SK-N-SH treated with all-trans-retinoic acid at 6 μM for 48 hours (cell line): ENCODE measurements at regions not wholly inside any gene's neighbourhood (a gene's known extent, or its start where the extent isn't known, plus 50 kb on each side); places are given as distances from the start of the nearest gene placed in this dataset.

Experiments
- ATAC-seq: fragments of 200-7000 bp; cut with Tn5 transposase; 3 replicates; pipeline ENCODE4 v1.9.1; 2020; ENCODE audit warnings: mild to moderate bottlenecking, moderate library complexity
- ARNTL ChIP-seq: fragments of 450-650 bp; formaldehyde crosslinking; IDR thresholded peaks from 2 replicates; pipeline ENCODE4 v1.5.0; 2020; ENCODE audit warnings: low read depth, mild to moderate bottlenecking, moderate library complexity, borderline replicate concordance
- BACH2 ChIP-seq: fragments of 250-450 bp; sonication (Bioruptor Pico); IDR thresholded peaks from 2 replicates; pipeline ENCODE4 v1.9.0; 2021; ENCODE audit warnings: mild to moderate bottlenecking, borderline replicate concordance
- CREB5 ChIP-seq: fragments of 250-450 bp; sonication (Bioruptor Pico); IDR thresholded peaks from 2 replicates; pipeline ENCODE4 v1.5.1; 2020; ENCODE audit warnings: low read depth, mild to moderate bottlenecking, moderate library complexity
- CSDC2 ChIP-seq: fragments of 250-450 bp; sonication (Bioruptor Pico); IDR thresholded peaks from 2 replicates; pipeline ENCODE4 v1.5.0; 2020; ENCODE audit warnings: mild to moderate bottlenecking, moderate library complexity
- CSRNP3 ChIP-seq: fragments of 250-450 bp; sonication (Bioruptor Pico); IDR thresholded peaks from 2 replicates; pipeline ENCODE4 v1.5.1; 2021; ENCODE audit warnings: mild to moderate bottlenecking, moderate library complexity
- ESRRG ChIP-seq: fragments of 250-450 bp; sonication (Bioruptor Pico); IDR thresholded peaks from 2 replicates; pipeline ENCODE4 v1.6.1; 2021; ENCODE audit warnings: mild to moderate bottlenecking
- GLIS3 ChIP-seq: fragments of 250-450 bp; sonication (Bioruptor Pico); IDR thresholded peaks from 2 replicates; pipeline ENCODE4 v1.5.0; 2020; ENCODE audit warnings: mild to moderate bottlenecking, moderate library complexity
- ISL1 ChIP-seq: fragments of 250-450 bp; sonication (Bioruptor Pico); IDR thresholded peaks from 2 replicates; pipeline ENCODE4 v2.1.2; 2022; ENCODE audit warnings: mild to moderate bottlenecking, moderate library complexity
- OSR1 ChIP-seq: fragments of 250-450 bp; sonication (Bioruptor Pico); IDR thresholded peaks from 2 replicates; pipeline ENCODE4 v1.8.0; 2022; ENCODE audit warnings: moderate library complexity, mild to moderate bottlenecking, inconsistent platforms
- POU6F1 ChIP-seq: fragments of 250-450 bp; sonication (Bioruptor Pico); IDR thresholded peaks from 2 replicates; pipeline ENCODE4 v1.8.0; 2021; ENCODE audit warnings: low read depth, mild to moderate bottlenecking, moderate library complexity, borderline replicate concordance
- PPARA ChIP-seq: fragments of 250-450 bp; sonication (Bioruptor Pico); IDR thresholded peaks from 2 replicates; pipeline ENCODE4 v1.5.0; 2020; ENCODE audit warnings: mild to moderate bottlenecking, borderline replicate concordance
- RARB ChIP-seq: fragments of 250-450 bp; sonication (Bioruptor Pico); IDR thresholded peaks from 2 replicates; pipeline ENCODE4 v1.8.0; 2021; ENCODE audit warnings: mild to moderate bottlenecking, moderate library complexity
- SNAI2 ChIP-seq: fragments of 250-450 bp; sonication (Bioruptor Pico); IDR thresholded peaks from 2 replicates; pipeline ENCODE4 v1.5.0; 2020; ENCODE audit warnings: mild to moderate bottlenecking, moderate library complexity
- TCF4 ChIP-seq: fragments of 250-450 bp; sonication (Bioruptor Pico); IDR thresholded peaks from 2 replicates; pipeline ENCODE4 v1.8.0; 2021; ENCODE audit warnings: mild to moderate bottlenecking, moderate library complexity, borderline replicate concordance
- TOX ChIP-seq: fragments of 250-450 bp; sonication (Bioruptor Pico); IDR thresholded peaks from 2 replicates; pipeline ENCODE4 v1.8.0; 2021; ENCODE audit warnings: mild to moderate bottlenecking, moderate library complexity, borderline replicate concordance
- ZC3H10 ChIP-seq: fragments of 250-450 bp; sonication (Bioruptor Pico); IDR thresholded peaks from 2 replicates; pipeline ENCODE4 v1.5.1; 2021; ENCODE audit warnings: mild to moderate bottlenecking, moderate library complexity
- ZFP3 ChIP-seq: fragments of 250-450 bp; sonication (Bioruptor Pico); IDR thresholded peaks from 2 replicates; pipeline ENCODE4 v1.5.0; 2020; ENCODE audit warnings: mild to moderate bottlenecking, moderate library complexity
- ZFP30 ChIP-seq: fragments of 450-650 bp; formaldehyde crosslinking; IDR thresholded peaks from 2 replicates; pipeline ENCODE4 v1.5.0; 2022; ENCODE audit warnings: mild to moderate bottlenecking, moderate library complexity
- ZNF565 ChIP-seq: fragments of 450-650 bp; formaldehyde crosslinking; conservative IDR thresholded peaks from 2 replicates; pipeline ENCODE4 v1.5.0; 2020; ENCODE audit warnings: low read depth, mild to moderate bottlenecking, moderate library complexity
- ZNF70 ChIP-seq: fragments of 450-650 bp; formaldehyde crosslinking; IDR thresholded peaks from 2 replicates; pipeline ENCODE4 v1.5.0; 2020; ENCODE audit warnings: mild to moderate bottlenecking, moderate library complexity

GRCh38 chr2:238994432-238994831, 146.5 kb downstream of the TWIST2 start:
- no peak for ATAC-seq
- TF ChIP-seq CREB5 (CRISPR knock-in tag), result no peak
- no peak for TF ChIP-seq ARNTL (CRISPR knock-in tag)

GRCh38 chr2:238994876-238995275, 147.0 kb downstream of the TWIST2 start:
- no peak for TF ChIP-seq ZC3H10 (CRISPR knock-in tag)
- no peak for TF ChIP-seq CSRNP3 (CRISPR knock-in tag)
- TF ChIP-seq OSR1 (CRISPR knock-in tag), result no peak
- TF ChIP-seq SNAI2 (CRISPR knock-in tag), result no peak
- no peak for TF ChIP-seq BACH2 (CRISPR knock-in tag)
- TF ChIP-seq ZNF70, result no peak
- TF ChIP-seq ZNF565, result no peak
- no peak for TF ChIP-seq POU6F1
- TF ChIP-seq GLIS3, result no peak
- TF ChIP-seq CREB5 (CRISPR knock-in tag), result no peak
- TF ChIP-seq TCF4 (CRISPR knock-in tag), result no peak
- no peak for TF ChIP-seq ZFP30
- ATAC-seq, result no peak

GRCh38 chr2:238995634-238996033, 147.7 kb downstream of the TWIST2 start:
- ATAC-seq, result no peak
- no peak for TF ChIP-seq ZFP3
- TF ChIP-seq PPARA (CRISPR knock-in tag), result no peak
- no peak for TF ChIP-seq BACH2 (CRISPR knock-in tag)
- TF ChIP-seq ZNF565, result no peak
- no peak for TF ChIP-seq ZNF70
- TF ChIP-seq ESRRG (CRISPR knock-in tag), result no peak
- TF ChIP-seq ARNTL (CRISPR knock-in tag), result no peak
- TF ChIP-seq RARB, result no peak
- TF ChIP-seq POU6F1, result no peak
- TF ChIP-seq TCF4 (CRISPR knock-in tag), result no peak
- no peak for TF ChIP-seq CSDC2 (CRISPR knock-in tag)
- TF ChIP-seq ZC3H10 (CRISPR knock-in tag), result no peak

- no peak for TF ChIP-seq CSRNP3 (CRISPR knock-in tag)
- TF ChIP-seq BACH2 (CRISPR knock-in tag), result no peak
- TF ChIP-seq ISL1 (CRISPR knock-in tag), result no peak
- TF ChIP-seq ZC3H10 (CRISPR knock-in tag), result no peak
- no peak for TF ChIP-seq GLIS3
- TF ChIP-seq TOX, result no peak
- no peak for TF ChIP-seq CREB5 (CRISPR knock-in tag)
- no peak for TF ChIP-seq ARNTL (CRISPR knock-in tag)
- no peak for TF ChIP-seq SNAI2 (CRISPR knock-in tag)
- TF ChIP-seq, all 23 proteins: peak for 0
- ATAC-seq, result no peak
These were observed 148.6 kb downstream of the TWIST2 start for GRCh38 chr2:238996331-238997136.
